WTC11 (cell line): ENCODE measurements at regions not wholly inside any gene's neighbourhood (a gene's known extent, or its start where the extent isn't known, plus 50 kb on each side); places are given as distances from the start of the nearest gene placed in this dataset.

ENCODE experiments used
- CREB1 ChIP-seq: sonication (generic); formaldehyde crosslinking; IDR thresholded peaks from 2 replicates; pipeline ENCODE4 v1.8.0; 2023; ENCODE audit warnings: mild to moderate bottlenecking, missing genetic modification reagents
- ELF4 ChIP-seq: sonication (generic); formaldehyde crosslinking; IDR thresholded peaks from 2 replicates; pipeline ENCODE4 v1.8.1; 2022; ENCODE audit warnings: low read depth, mild to moderate bottlenecking, moderate library complexity, missing genetic modification reagents
- ESRRA ChIP-seq: sonication (generic); formaldehyde crosslinking; IDR thresholded peaks from 2 replicates; pipeline ENCODE4 v1.8.1; 2022; ENCODE audit warnings: mild to moderate bottlenecking, missing genetic modification reagents, borderline replicate concordance
- GABPB1 ChIP-seq: sonication (generic); formaldehyde crosslinking; IDR thresholded peaks from 2 replicates; pipeline ENCODE4 v1.8.1; 2023; ENCODE audit warnings: mild to moderate bottlenecking, missing genetic modification reagents
- JUN ChIP-seq: sonication (generic); formaldehyde crosslinking; IDR thresholded peaks from 2 replicates; pipeline ENCODE4 v1.8.0; 2023; ENCODE audit warnings: mild to moderate bottlenecking, missing genetic modification reagents
- KAT7 ChIP-seq: sonication (generic); formaldehyde crosslinking; IDR thresholded peaks from 2 replicates; pipeline ENCODE4 v1.8.1; 2023; ENCODE audit warnings: missing genetic modification reagents, mild to moderate bottlenecking, borderline replicate concordance
- NFYB ChIP-seq: sonication (generic); formaldehyde crosslinking; conservative IDR thresholded peaks from 2 replicates; pipeline ENCODE4 v1.8.0; 2022; ENCODE audit warnings: low read depth, missing genetic modification reagents
- NR2C2 ChIP-seq: sonication (generic); formaldehyde crosslinking; IDR thresholded peaks from 2 replicates; pipeline ENCODE4 v1.8.0; 2022; ENCODE audit warnings: mild to moderate bottlenecking, missing genetic modification reagents
- TF ChIP-seq, protein P1 (sequence below): fragments of 200-600 bp; IDR thresholded peaks from 2 replicates; pipeline ENCODE4 v1.8.0; 2022; ENCODE audit warnings: antibody characterized with exemption
- TF ChIP-seq, protein P2 (sequence below): sonication (generic); formaldehyde crosslinking; IDR thresholded peaks from 2 replicates; pipeline ENCODE4 v1.8.1; 2023; ENCODE audit warnings: mild to moderate bottlenecking, missing genetic modification reagents, moderate library complexity
- TF ChIP-seq, protein P3 (sequence below): sonication (generic); formaldehyde crosslinking; conservative IDR thresholded peaks from 2 replicates; pipeline ENCODE4 v1.8.1; 2023; ENCODE audit warnings: mild to moderate bottlenecking, low read depth, missing genetic modification reagents, moderate library complexity
- TF ChIP-seq, protein P4 (sequence below): sonication (generic); formaldehyde crosslinking; IDR thresholded peaks from 2 replicates; pipeline ENCODE4 v1.8.1; 2023; ENCODE audit warnings: mild to moderate bottlenecking, missing genetic modification reagents
- TF ChIP-seq, protein P5 (sequence below): sonication (generic); formaldehyde crosslinking; IDR thresholded peaks from 2 replicates; pipeline ENCODE4 v1.8.1; 2022; ENCODE audit warnings: low read depth, missing genetic modification reagents, borderline replicate concordance
- TF ChIP-seq, protein P6 (sequence below): sonication (generic); formaldehyde crosslinking; IDR thresholded peaks from 2 replicates; pipeline ENCODE4 v1.8.0; 2022; ENCODE audit warnings: mild to moderate bottlenecking, missing genetic modification reagents

DNA sequence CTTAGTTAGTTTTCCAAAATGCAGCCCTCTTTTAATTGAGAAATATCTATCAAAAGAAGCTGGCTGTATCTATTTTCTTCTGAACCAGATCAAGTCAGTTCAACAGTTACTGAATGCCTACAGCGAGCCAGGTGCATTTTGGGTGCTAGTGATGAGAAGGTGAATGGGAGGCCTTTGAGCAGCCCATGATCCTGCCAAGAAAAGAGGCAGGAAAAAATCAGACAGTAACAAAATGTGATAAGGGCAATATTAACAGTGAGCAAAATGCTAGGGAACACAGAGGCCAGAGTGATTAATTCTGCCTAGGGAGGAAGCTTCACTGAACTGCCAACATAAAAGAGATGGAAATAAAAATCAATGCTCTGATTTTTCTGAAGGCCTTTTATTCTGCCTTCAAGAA, 248.5 kb downstream of the SNCA start:
- TF ChIP-seq ELF4 (CRISPR knock-in tag) (no peak), NR2C2 (CRISPR knock-in tag) (no peak), JUN (CRISPR knock-in tag) (no peak), ESRRA (CRISPR knock-in tag) (no peak), CREB1 (CRISPR knock-in tag) (no peak), GABPB1 (CRISPR knock-in tag) (no peak), KAT7 (CRISPR knock-in tag) (no peak), NFYB (CRISPR knock-in tag) (no peak)
- TF ChIP-seq, protein P1, sequence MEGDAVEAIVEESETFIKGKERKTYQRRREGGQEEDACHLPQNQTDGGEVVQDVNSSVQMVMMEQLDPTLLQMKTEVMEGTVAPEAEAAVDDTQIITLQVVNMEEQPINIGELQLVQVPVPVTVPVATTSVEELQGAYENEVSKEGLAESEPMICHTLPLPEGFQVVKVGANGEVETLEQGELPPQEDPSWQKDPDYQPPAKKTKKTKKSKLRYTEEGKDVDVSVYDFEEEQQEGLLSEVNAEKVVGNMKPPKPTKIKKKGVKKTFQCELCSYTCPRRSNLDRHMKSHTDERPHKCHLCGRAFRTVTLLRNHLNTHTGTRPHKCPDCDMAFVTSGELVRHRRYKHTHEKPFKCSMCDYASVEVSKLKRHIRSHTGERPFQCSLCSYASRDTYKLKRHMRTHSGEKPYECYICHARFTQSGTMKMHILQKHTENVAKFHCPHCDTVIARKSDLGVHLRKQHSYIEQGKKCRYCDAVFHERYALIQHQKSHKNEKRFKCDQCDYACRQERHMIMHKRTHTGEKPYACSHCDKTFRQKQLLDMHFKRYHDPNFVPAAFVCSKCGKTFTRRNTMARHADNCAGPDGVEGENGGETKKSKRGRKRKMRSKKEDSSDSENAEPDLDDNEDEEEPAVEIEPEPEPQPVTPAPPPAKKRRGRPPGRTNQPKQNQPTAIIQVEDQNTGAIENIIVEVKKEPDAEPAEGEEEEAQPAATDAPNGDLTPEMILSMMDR, result no peak
- TF ChIP-seq, protein P2, sequence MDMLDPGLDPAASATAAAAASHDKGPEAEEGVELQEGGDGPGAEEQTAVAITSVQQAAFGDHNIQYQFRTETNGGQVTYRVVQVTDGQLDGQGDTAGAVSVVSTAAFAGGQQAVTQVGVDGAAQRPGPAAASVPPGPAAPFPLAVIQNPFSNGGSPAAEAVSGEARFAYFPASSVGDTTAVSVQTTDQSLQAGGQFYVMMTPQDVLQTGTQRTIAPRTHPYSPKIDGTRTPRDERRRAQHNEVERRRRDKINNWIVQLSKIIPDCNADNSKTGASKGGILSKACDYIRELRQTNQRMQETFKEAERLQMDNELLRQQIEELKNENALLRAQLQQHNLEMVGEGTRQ (CRISPR knock-in tag), result no peak
- TF ChIP-seq, protein P3, sequence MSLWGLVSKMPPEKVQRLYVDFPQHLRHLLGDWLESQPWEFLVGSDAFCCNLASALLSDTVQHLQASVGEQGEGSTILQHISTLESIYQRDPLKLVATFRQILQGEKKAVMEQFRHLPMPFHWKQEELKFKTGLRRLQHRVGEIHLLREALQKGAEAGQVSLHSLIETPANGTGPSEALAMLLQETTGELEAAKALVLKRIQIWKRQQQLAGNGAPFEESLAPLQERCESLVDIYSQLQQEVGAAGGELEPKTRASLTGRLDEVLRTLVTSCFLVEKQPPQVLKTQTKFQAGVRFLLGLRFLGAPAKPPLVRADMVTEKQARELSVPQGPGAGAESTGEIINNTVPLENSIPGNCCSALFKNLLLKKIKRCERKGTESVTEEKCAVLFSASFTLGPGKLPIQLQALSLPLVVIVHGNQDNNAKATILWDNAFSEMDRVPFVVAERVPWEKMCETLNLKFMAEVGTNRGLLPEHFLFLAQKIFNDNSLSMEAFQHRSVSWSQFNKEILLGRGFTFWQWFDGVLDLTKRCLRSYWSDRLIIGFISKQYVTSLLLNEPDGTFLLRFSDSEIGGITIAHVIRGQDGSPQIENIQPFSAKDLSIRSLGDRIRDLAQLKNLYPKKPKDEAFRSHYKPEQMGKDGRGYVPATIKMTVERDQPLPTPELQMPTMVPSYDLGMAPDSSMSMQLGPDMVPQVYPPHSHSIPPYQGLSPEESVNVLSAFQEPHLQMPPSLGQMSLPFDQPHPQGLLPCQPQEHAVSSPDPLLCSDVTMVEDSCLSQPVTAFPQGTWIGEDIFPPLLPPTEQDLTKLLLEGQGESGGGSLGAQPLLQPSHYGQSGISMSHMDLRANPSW (CRISPR knock-in tag), result no peak
- TF ChIP-seq, protein P4, sequence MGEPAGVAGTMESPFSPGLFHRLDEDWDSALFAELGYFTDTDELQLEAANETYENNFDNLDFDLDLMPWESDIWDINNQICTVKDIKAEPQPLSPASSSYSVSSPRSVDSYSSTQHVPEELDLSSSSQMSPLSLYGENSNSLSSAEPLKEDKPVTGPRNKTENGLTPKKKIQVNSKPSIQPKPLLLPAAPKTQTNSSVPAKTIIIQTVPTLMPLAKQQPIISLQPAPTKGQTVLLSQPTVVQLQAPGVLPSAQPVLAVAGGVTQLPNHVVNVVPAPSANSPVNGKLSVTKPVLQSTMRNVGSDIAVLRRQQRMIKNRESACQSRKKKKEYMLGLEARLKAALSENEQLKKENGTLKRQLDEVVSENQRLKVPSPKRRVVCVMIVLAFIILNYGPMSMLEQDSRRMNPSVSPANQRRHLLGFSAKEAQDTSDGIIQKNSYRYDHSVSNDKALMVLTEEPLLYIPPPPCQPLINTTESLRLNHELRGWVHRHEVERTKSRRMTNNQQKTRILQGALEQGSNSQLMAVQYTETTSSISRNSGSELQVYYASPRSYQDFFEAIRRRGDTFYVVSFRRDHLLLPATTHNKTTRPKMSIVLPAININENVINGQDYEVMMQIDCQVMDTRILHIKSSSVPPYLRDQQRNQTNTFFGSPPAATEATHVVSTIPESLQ (CRISPR knock-in tag), result no peak
- TF ChIP-seq, protein P5, sequence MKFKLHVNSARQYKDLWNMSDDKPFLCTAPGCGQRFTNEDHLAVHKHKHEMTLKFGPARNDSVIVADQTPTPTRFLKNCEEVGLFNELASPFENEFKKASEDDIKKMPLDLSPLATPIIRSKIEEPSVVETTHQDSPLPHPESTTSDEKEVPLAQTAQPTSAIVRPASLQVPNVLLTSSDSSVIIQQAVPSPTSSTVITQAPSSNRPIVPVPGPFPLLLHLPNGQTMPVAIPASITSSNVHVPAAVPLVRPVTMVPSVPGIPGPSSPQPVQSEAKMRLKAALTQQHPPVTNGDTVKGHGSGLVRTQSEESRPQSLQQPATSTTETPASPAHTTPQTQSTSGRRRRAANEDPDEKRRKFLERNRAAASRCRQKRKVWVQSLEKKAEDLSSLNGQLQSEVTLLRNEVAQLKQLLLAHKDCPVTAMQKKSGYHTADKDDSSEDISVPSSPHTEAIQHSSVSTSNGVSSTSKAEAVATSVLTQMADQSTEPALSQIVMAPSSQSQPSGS (CRISPR knock-in tag), result no peak
- TF ChIP-seq, protein P6, sequence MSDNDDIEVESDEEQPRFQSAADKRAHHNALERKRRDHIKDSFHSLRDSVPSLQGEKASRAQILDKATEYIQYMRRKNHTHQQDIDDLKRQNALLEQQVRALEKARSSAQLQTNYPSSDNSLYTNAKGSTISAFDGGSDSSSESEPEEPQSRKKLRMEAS (CRISPR knock-in tag), result no peak
